Chondrocyte (in vitro differentiated cells): ENCODE measurements at regions not wholly inside any gene's neighbourhood (a gene's known extent, or its start where the extent isn't known, plus 50 kb on each side); places are given as distances from the start of the nearest gene placed in this dataset.

Experiments
- DNase-seq: peaks from one replicate; pipeline ENCODE4 v3.0.0; 2021; ENCODE audit warnings: mixed read lengths, low spot score
- H3K27ac Mint-ChIP-seq: one replicate; pipeline ENCODE4 v1.8.0; 2021; ENCODE audit warnings: mild to moderate bottlenecking, moderate library complexity, mixed read lengths; ENCODE audit not compliant: unreplicated experiment
- H3K27me3 Mint-ChIP-seq: 2 replicates; pipeline ENCODE4 v1.8.0; 2021; ENCODE audit warnings: low read depth, mixed read lengths
- H3K36me3 Mint-ChIP-seq: 2 replicates; pipeline ENCODE4 v1.8.0; 2021; ENCODE audit warnings: low read depth, mixed read lengths
- H3K4me1 Mint-ChIP-seq: 2 replicates; pipeline ENCODE4 v1.8.0; 2021; ENCODE audit warnings: low read depth, mild to moderate bottlenecking, mixed read lengths
- H3K4me3 Mint-ChIP-seq: one replicate; pipeline ENCODE4 v1.8.0; 2021; ENCODE audit warnings: mild to moderate bottlenecking, moderate library complexity, mixed read lengths; ENCODE audit not compliant: unreplicated experiment
- H3K9me3 Mint-ChIP-seq: 2 replicates; pipeline ENCODE4 v1.8.0; 2021; ENCODE audit warnings: low read depth, mixed read lengths
- CTCF ChIP-seq: fragments of 200-600 bp; sonication (generic); IDR thresholded peaks from 2 replicates; pipeline ENCODE4 v1.5.0; 2021; ENCODE audit warnings: antibody characterized with exemption, mild to moderate bottlenecking, moderate library complexity

GRCh38 chr10:60728056-60728455, 50.2 kb upstream of the CDK1 start:
- Mint-ChIP-seq H3K4me1 (peaks cover 7% of the 10 kb centered on the region), H3K36me3 (no peaks in the 10 kb centered on the region), H3K9me3 (peaks cover 3% of the 10 kb centered on the region), H3K27ac (no peak overlapping the region), H3K4me3 (no peak overlapping the region), H3K27me3 (peaks cover 39% of the 10 kb centered on the region)
- no peak for DNase-seq
- TF ChIP-seq CTCF = no peak

GRCh38 chr10:60726257-60726656, 52.0 kb upstream of the CDK1 start:
- H3K4me1 Mint-ChIP-seq = no peaks in the 10 kb centered on the region
- peaks cover 3% of the 10 kb centered on the region for H3K9me3 Mint-ChIP-seq
- no peaks in the 10 kb centered on the region for H3K36me3 Mint-ChIP-seq
- H3K4me3 Mint-ChIP-seq = no peak overlapping the region
- no peak overlapping the region for H3K27ac Mint-ChIP-seq
- peaks cover 24% of the 10 kb centered on the region for H3K27me3 Mint-ChIP-seq
- TF ChIP-seq CTCF = no peak
- DNase-seq = no peak

- H3K4me1 Mint-ChIP-seq = peaks cover 6% of the 10 kb centered on the region
- DNase-seq = no peak
- H3K9me3 Mint-ChIP-seq = peaks cover 3% of the 10 kb centered on the region
- peaks cover 26% of the 10 kb centered on the region for H3K27me3 Mint-ChIP-seq
- H3K4me3 Mint-ChIP-seq = no peak overlapping the region
- TF ChIP-seq CTCF = no peak
- no peaks in the 10 kb centered on the region for H3K36me3 Mint-ChIP-seq
- H3K27ac Mint-ChIP-seq = no peak overlapping the region
Observed at GRCh38 chr10:60722623-60723022, 55.7 kb upstream of the CDK1 start.

DNA sequence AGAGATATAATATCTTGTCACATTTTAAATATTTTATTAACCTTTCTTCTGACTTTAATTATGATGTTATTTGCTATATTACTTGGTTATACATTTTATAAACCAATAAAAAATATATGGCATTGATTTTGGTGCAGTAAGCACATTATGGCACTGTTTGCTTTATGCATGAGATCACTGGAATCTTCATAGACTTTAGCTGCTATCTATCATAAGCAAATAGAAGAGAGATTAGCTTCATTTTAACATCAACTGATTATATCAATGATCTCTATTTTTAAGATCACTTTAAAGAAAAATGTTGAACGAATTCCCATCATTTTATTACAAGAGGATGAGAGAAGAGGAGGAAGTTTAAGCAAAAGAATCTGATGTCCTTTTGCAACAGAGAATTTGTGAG, 58.6 kb upstream of the CDK1 start:
- Mint-ChIP-seq H3K9me3 (peaks cover 3% of the 10 kb centered on the region), H3K36me3 (no peaks in the 10 kb centered on the region), H3K27ac (no peak overlapping the region), H3K27me3 (peaks cover 14% of the 10 kb centered on the region), H3K4me3 (no peak overlapping the region), H3K4me1 (peaks cover 6% of the 10 kb centered on the region)
- no peak for TF ChIP-seq CTCF
- no peak for DNase-seq

DNA sequence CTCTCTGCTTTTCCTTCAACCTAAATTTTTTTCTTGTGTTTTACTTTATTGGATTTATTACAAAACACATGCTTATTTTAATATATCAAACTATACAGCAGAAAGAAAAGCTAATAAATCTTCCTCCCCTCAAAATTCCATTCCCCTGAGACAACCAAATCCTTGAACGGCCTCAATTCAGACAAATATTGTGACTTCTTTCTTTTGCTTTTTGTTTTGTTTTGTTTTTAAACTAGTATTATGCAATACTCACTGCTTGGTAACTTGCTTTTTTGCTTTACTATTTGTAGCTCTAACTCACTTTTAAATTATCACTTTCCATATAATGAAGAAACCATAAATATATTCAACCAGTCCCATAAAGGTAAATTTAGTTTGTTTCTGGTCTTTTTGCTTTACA, 59.4 kb upstream of the CDK1 start:
- H3K9me3 Mint-ChIP-seq = peaks cover 5% of the 10 kb centered on the region
- H3K27ac Mint-ChIP-seq = no peak overlapping the region
- DNase-seq = no peak

More for the DNA sequence above, 59.4 kb upstream of the CDK1 start:
- Mint-ChIP-seq H3K4me1 (peaks cover 6% of the 10 kb centered on the region), H3K27me3 (peaks cover 19% of the 10 kb centered on the region), H3K4me3 (no peak overlapping the region), H3K36me3 (no peaks in the 10 kb centered on the region)
- no peak for TF ChIP-seq CTCF
